Liver (tissue), 8 donors: ENCODE measurements at regions not wholly inside any gene's neighbourhood (a gene's known extent, or its start where the extent isn't known, plus 50 kb on each side); places are given as distances from the start of the nearest gene placed in this dataset.

Experiments used
- DNase-seq: peaks from one replicate; pipeline ENCODE4 v3.0.0-alpha.2; 2017; ENCODE audit warnings: low spot score
- H3K27ac ChIP-seq, 2 donors: one replicate each; pipeline ENCODE4 v1.7.0; 2013; ENCODE audit warnings: inconsistent platforms in 2 of 2, low read length in 2 of 2, control low read depth in 1 of 2, low read depth in 1 of 2, mild to moderate bottlenecking in 1 of 2
- H3K27me3 ChIP-seq, 4 donors: one replicate each; pipeline versions ENCODE4 v1.6.1 to v1.7.0; 2013; ENCODE audit warnings: low read length in 3 of 4, inconsistent platforms in 1 of 4, mild to moderate bottlenecking in 1 of 4, moderate library complexity in 1 of 4; ENCODE audit not compliant: control insufficient read depth in 4 of 4, insufficient read depth in 4 of 4
- H3K36me3 ChIP-seq, 4 donors: one replicate each; pipeline versions ENCODE4 v1.6.1 to v1.7.0; 2013; ENCODE audit warnings: low read length in 3 of 4, mild to moderate bottlenecking in 3 of 4, low read depth in 1 of 4, moderate library complexity in 1 of 4; ENCODE audit not compliant: control insufficient read depth in 4 of 4, insufficient read depth in 3 of 4
- H3K4me1 ChIP-seq, 4 donors: one replicate each; pipeline versions ENCODE4 v1.6.1 to v1.7.0; 2013; ENCODE audit warnings: low read length in 3 of 4, mild to moderate bottlenecking in 3 of 4, moderate library complexity in 1 of 4; ENCODE audit not compliant: control insufficient read depth in 4 of 4, insufficient read depth in 4 of 4
- H3K4me3 ChIP-seq, 3 donors: one replicate each; pipeline versions ENCODE4 v1.6.1 to v1.7.0; 2013; ENCODE audit warnings: low read length in 3 of 3, control low read depth in 1 of 3, low read depth in 1 of 3, mild to moderate bottlenecking in 1 of 3
- H3K9ac ChIP-seq, 2 donors: one replicate each; pipeline ENCODE4 v1.7.0; 2013; ENCODE audit warnings: low read length in 2 of 2, mild to moderate bottlenecking in 2 of 2, moderate library complexity in 2 of 2, control low read depth in 1 of 2, low read depth in 1 of 2
- H3K9me3 ChIP-seq, 4 donors: one replicate each; pipeline versions ENCODE4 v1.6.1 to v1.7.0; 2013; ENCODE audit warnings: low read length in 3 of 4; ENCODE audit not compliant: control insufficient read depth in 4 of 4
- CTCF ChIP-seq: fragments of 150-350 bp; IDR thresholded peaks from 2 replicates; pipeline ENCODE4 v1.5.1; 2017; ENCODE audit warnings: improper control_type of control experiment, low read depth, low read length; ENCODE audit not compliant: missing input control
- FOXA1 ChIP-seq: IDR thresholded peaks from 2 replicates; pipeline ENCODE4 v1.6.1; 2016; ENCODE audit warnings: antibody characterized with exemption
- FOXA2 ChIP-seq: IDR thresholded peaks from 2 replicates; pipeline ENCODE4 v1.6.1; 2016; ENCODE audit warnings: antibody characterized with exemption
- GABPA ChIP-seq, 2 donors: IDR thresholded peaks in 1 of 2; conservative IDR thresholded peaks in 1 of 2; 2 replicates each; pipeline ENCODE4 v1.6.1; 2016; ENCODE audit warnings: antibody characterized with exemption in 2 of 2, mild to moderate bottlenecking in 1 of 2, moderate library complexity in 1 of 2
- JUND ChIP-seq, 2 donors: IDR thresholded peaks; 2 replicates each; pipeline ENCODE4 v1.6.1; 2016; ENCODE audit warnings: antibody characterized with exemption in 2 of 2
- RAD21 ChIP-seq, 2 donors: IDR thresholded peaks; 2 replicates each; pipeline ENCODE4 v1.6.1; 2016; ENCODE audit warnings: antibody characterized with exemption in 2 of 2, mild to moderate bottlenecking in 2 of 2
- REST ChIP-seq: IDR thresholded peaks from 2 replicates; pipeline ENCODE4 v1.6.1; 2016; ENCODE audit warnings: antibody characterized with exemption, mild to moderate bottlenecking
- YY1 ChIP-seq: IDR thresholded peaks from 2 replicates; pipeline ENCODE4 v1.6.1; 2016; ENCODE audit warnings: antibody characterized with exemption, mild to moderate bottlenecking
- WGBS: extraction: QIAGEN DNeasy Blood & Tissue Kit; methylation state at CpG from one replicate; pipeline ENCODE4 v1.1.7; 2013; 5-methylcytosine and 5-hydroxymethylcytosine counted together
- donor health status: healthy.
- donor health status: healthy.
- donor health status: healthy.
- donor health status: healthy.
- donor health status: healthy.

- H3K27me3 ChIP-seq: peaks cover 0 to 3% (median 0%) of the 10 kb centered on the region in 4 donors
- H3K4me1 ChIP-seq: no peaks in the 10 kb centered on the region
- no peak overlapping the region for H3K27ac ChIP-seq
- no peaks in the 10 kb centered on the region for H3K36me3 ChIP-seq
- 59% methylated on average over 1 of the region's 1 CpG for WGBS
- no peaks in the 10 kb centered on the region for H3K9me3 ChIP-seq
- no peak overlapping the region for H3K4me3 ChIP-seq
- no peak for TF ChIP-seq CTCF
- TF ChIP-seq YY1: no peak
- no peak for TF ChIP-seq FOXA1
- no peak for TF ChIP-seq JUND (IDR thresholded peaks at IDR 0.05)
- no peak overlapping the region for H3K9ac ChIP-seq
- no peak for DNase-seq
These were observed 332.4 kb downstream of the ARPP21 start for GRCh38 chr3:35971686-35972085.

- TF ChIP-seq FOXA2: no peak
- peaks cover 0 to 3% (median 0%) of the 10 kb centered on the region in 4 donors for H3K27me3 ChIP-seq
- no peak overlapping the region for H3K4me3 ChIP-seq
- no peak for DNase-seq
- H3K27ac ChIP-seq: no peak overlapping the region
- no peaks in the 10 kb centered on the region for H3K4me1 ChIP-seq
- no peaks in the 10 kb centered on the region for H3K36me3 ChIP-seq
- H3K9ac ChIP-seq: no peak overlapping the region
- no peaks in the 10 kb centered on the region for H3K9me3 ChIP-seq
These were observed 335.5 kb downstream of the ARPP21 start for GRCh38 chr3:35974872-35975271.

- no peak for TF ChIP-seq REST
- TF ChIP-seq RAD21 (IDR thresholded peaks at IDR 0.05): no peak
- no peak for TF ChIP-seq YY1
- no peak for TF ChIP-seq CTCF
- TF ChIP-seq FOXA1: no peak
- TF ChIP-seq GABPA (IDR thresholded peaks at IDR 0.05 in 1 of 2, conservative IDR thresholded peaks at IDR 0.05 in 1 of 2): no peak
- TF ChIP-seq JUND (IDR thresholded peaks at IDR 0.05): no peak
These were observed 346.8 kb downstream of the ARPP21 start for GRCh38 chr3:35986161-35986560.

More at GRCh38 chr3:35986161-35986560, 346.8 kb downstream of the ARPP21 start:
- Histone ChIP-seq H3K27ac (no peak overlapping the region), H3K36me3 (no peaks in the 10 kb centered on the region), H3K4me3 (no peak overlapping the region), H3K27me3 (peaks cover 0 to 3% (median 0%) of the 10 kb centered on the region in 4 donors), H3K9me3 (no peaks in the 10 kb centered on the region), H3K9ac (no peak overlapping the region), H3K4me1 (no peaks in the 10 kb centered on the region)
- no peak for DNase-seq
